Testis (tissue), 2 donors: ENCODE measurements at regions not wholly inside any gene's neighbourhood (a gene's known extent, or its start where the extent isn't known, plus 50 kb on each side); places are given as distances from the start of the nearest gene placed in this dataset.

Experiments
- DNase-seq: peaks from one replicate; pipeline ENCODE4 v3.0.0-alpha.2; 2019
- H3K27ac ChIP-seq, 2 donors: fragments of 200-600 bp; sonication (generic); one replicate each; pipeline ENCODE4 v1.5.1; 2019
- H3K27me3 ChIP-seq: fragments of 200-600 bp; sonication (generic); one replicate; pipeline ENCODE4 v1.5.1; 2019
- H3K36me3 ChIP-seq: fragments of 200-600 bp; sonication (generic); one replicate; pipeline ENCODE4 v1.5.1; 2017; ENCODE audit warnings: low read depth; ENCODE audit errors: missing control alignments
- H3K4me1 ChIP-seq: fragments of 200-600 bp; sonication (generic); one replicate; pipeline ENCODE4 v1.5.1; 2019
- H3K4me3 ChIP-seq, 2 donors: fragments of 200-600 bp; sonication (generic); one replicate each; pipeline ENCODE4 v1.5.1; 2017 to 2019
- H3K9me3 ChIP-seq: fragments of 200-600 bp; sonication (generic); one replicate; pipeline ENCODE4 v1.5.1; 2017
- POLR2A ChIP-seq: fragments of 450-650 bp; IDR thresholded peaks from one replicate; pipeline ENCODE4 v1.6.1; 2017; ENCODE audit warnings: antibody characterized with exemption, mild to moderate bottlenecking, moderate library complexity
- WGBS, 2 donors: methylation state at CpG; one replicate each; pipeline ENCODE4 v1.1.5; 2018; 5-methylcytosine and 5-hydroxymethylcytosine counted together
- intact Hi-C: fragments of 100-400 bp; cut with DNase I; formaldehyde crosslinking; loops from one replicate; pipeline ENCODE4 v1.15.1; 2023; ENCODE audit warnings: low total_unique reads
- TF ChIP-seq, protein P1 (sequence below), 3 experiments: fragments of 450-650 bp in 2 of 3; fragments of 200-600 bp in 1 of 3; sonication (generic) in 1 of 3; IDR thresholded peaks; one replicate each; pipeline ENCODE4 v1.5.1; 2016 to 2019; ENCODE audit warnings: antibody characterized with exemption in 3 of 3, mild to moderate bottlenecking in 2 of 3, moderate library complexity in 1 of 3

DNA sequence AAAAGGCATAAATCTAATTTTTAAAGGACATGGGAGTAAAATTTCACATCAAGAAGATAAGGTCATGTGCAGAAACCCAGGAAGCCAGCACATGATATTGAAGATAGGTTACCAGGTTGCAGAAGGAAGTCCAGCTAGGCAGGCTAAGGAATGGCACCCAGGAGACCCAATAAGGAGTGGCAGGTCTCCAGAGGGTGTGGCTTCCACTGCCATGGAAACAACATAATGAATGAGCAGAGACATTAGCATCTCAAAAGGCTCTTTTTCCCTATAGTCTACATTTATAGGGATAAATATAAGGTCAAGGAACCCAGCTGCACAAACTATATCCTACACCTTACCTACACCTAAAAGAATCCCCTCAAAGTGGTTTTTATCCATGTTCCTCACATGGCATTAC, 275.9 kb downstream of the RPS29 start:
- TF ChIP-seq, protein P1, sequence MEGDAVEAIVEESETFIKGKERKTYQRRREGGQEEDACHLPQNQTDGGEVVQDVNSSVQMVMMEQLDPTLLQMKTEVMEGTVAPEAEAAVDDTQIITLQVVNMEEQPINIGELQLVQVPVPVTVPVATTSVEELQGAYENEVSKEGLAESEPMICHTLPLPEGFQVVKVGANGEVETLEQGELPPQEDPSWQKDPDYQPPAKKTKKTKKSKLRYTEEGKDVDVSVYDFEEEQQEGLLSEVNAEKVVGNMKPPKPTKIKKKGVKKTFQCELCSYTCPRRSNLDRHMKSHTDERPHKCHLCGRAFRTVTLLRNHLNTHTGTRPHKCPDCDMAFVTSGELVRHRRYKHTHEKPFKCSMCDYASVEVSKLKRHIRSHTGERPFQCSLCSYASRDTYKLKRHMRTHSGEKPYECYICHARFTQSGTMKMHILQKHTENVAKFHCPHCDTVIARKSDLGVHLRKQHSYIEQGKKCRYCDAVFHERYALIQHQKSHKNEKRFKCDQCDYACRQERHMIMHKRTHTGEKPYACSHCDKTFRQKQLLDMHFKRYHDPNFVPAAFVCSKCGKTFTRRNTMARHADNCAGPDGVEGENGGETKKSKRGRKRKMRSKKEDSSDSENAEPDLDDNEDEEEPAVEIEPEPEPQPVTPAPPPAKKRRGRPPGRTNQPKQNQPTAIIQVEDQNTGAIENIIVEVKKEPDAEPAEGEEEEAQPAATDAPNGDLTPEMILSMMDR (IDR thresholded peaks at IDR 0.05) = no peak
- TF ChIP-seq POLR2A = no peak
- DNase-seq = no peak
- Histone ChIP-seq H3K36me3 (no peaks in the 10 kb centered on the region), H3K27ac (no peak overlapping the region), H3K4me1 (no peaks in the 10 kb centered on the region), H3K9me3 (no peaks in the 10 kb centered on the region), H3K27me3 (no peaks in the 10 kb centered on the region), H3K4me3 (no peak overlapping the region)
- intact Hi-C loops = no loop called here

DNA sequence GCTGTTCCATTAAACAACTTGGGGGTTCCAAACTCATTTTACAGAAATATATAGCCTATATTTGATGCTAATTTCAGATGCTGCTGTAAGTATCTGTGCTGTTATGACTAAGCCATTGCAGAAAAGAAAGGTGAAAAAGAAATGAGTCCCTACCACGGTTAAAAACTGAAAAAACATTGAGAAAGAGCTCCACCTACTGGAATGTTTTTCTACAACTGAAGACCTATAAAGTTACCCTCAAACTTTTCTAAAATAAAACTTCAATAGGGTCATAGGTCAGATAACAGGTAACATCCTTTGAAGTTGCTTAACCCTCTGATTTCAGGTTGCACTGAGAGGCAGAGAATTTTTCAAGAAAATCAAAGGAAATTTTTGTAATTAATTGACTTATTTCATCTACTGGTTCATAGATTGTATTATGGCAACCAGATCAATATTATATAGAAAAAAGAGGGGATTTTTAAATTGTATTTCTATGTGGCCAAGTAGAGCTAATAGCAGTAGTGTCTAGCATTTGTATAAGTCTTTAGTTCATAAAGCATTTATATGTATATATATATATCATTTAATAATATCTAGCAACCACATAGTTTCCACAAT, 279.9 kb downstream of the RPS29 start:
- 5 to 22% methylated on average over 1 of the region's 1 CpG for WGBS, 2 donors
- no peaks in the 10 kb centered on the region for H3K36me3 ChIP-seq
- H3K9me3 ChIP-seq = no peaks in the 10 kb centered on the region
- H3K4me1 ChIP-seq = no peaks in the 10 kb centered on the region
- no peaks in the 10 kb centered on the region for H3K27me3 ChIP-seq
- intact Hi-C loops = no loop called here
- H3K4me3 ChIP-seq = no peak overlapping the region
- no peak overlapping the region for H3K27ac ChIP-seq
- DNase-seq = no peak
- TF ChIP-seq, protein P1 (IDR thresholded peaks at IDR 0.05) = peak in 2 of 3 experiments; percentile 20 to 41
- TF ChIP-seq POLR2A = no peak

GRCh38 chr14:49303946-49304516, 282.1 kb downstream of the RPS29 start:
- no peaks in the 10 kb centered on the region for H3K4me1 ChIP-seq
- H3K27me3 ChIP-seq = no peaks in the 10 kb centered on the region
- no peaks in the 10 kb centered on the region for H3K36me3 ChIP-seq
- H3K9me3 ChIP-seq = no peaks in the 10 kb centered on the region
- DNase-seq = peak; percentile 68
- H3K27ac ChIP-seq = no peak overlapping the region
- H3K4me3 ChIP-seq = no peak overlapping the region
- intact Hi-C loops = no loop called here
- WGBS, 2 donors = 27 to 35% methylated on average over 5 of the region's 5 CpGs
- no peak for TF ChIP-seq POLR2A
- TF ChIP-seq, protein P1 (IDR thresholded peaks at IDR 0.05) = no peak

- Histone ChIP-seq H3K4me1 (no peaks in the 10 kb centered on the region), H3K27me3 (no peaks in the 10 kb centered on the region), H3K27ac (no peak overlapping the region), H3K36me3 (no peaks in the 10 kb centered on the region), H3K4me3 (no peak overlapping the region), H3K9me3 (no peaks in the 10 kb centered on the region)
- no peak for DNase-seq
- WGBS, 2 donors = 78 to 88% methylated on average over 3 of the region's 3 CpGs
- intact Hi-C loops = no loop called here
- TF ChIP-seq, protein P1 (IDR thresholded peaks at IDR 0.05) = no peak
- no peak for TF ChIP-seq POLR2A
Observed at GRCh38 chr14:49297102-49297501, 289.1 kb downstream of the RPS29 start.

- Histone ChIP-seq H3K36me3 (no peaks in the 10 kb centered on the region), H3K27me3 (no peaks in the 10 kb centered on the region), H3K27ac (no peak overlapping the region), H3K4me1 (no peaks in the 10 kb centered on the region), H3K9me3 (no peaks in the 10 kb centered on the region), H3K4me3 (no peak overlapping the region)
- 61 to 70% methylated on average over 5 of the region's 5 CpGs for WGBS, 2 donors
- TF ChIP-seq POLR2A = no peak
- TF ChIP-seq, protein P1 (IDR thresholded peaks at IDR 0.05) = no peak
- no peak for DNase-seq
- intact Hi-C loops = no loop called here
Observed at GRCh38 chr14:49294621-49295148, 291.5 kb downstream of the RPS29 start.
